ENCODE measurements at regions not wholly inside any gene's neighbourhood (a gene's known extent, or its start where the extent isn't known, plus 50 kb on each side); places are given as distances from the start of the nearest gene placed in this dataset.
"Not testable (repeated sequence)": the region's sequence is repeated elsewhere in the genome, so short reads cannot be mapped to it uniquely, and the experiment has no call there.

DNA sequence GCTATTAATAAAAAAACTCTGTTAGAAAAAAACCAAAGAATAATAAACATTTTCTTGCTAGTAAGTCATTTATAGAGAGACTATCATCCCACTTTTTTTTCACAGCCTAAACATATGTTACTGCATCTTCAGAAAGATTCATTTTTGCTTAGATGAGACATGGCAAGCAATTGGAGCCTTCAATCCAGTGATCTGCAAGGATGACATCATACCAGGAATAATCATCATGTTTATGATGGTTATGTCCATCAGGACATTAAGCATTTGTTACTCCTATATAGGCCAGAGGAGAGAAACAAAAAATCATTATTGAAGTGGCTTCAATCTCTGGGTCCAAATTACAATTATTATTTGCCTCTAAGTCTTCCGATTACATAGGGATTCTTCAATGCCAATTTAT, 626.3 kb upstream of the CCNG1 start:
- no peak for DNase-seq

DNA sequence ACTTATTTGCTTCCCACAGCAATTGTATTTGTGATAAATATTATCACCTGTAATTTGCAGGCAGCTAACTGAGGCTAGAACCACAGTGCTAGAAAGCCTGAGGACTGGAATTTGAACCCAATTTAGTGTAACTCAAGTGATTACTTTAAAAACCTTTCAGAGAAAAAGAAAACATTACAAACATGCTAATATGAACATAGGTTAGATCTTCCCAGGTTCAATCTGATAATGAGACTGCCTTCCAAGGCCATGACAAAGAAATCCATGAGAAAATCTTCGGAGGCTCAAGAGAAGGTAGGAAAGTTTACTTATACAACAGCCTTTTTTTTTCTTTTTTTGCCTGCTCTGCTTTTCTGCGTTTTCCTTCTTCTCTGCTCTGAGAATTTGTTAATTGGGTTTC, 620.6 kb upstream of the CCNG1 start:
- DNase-seq = no peak

DNA sequence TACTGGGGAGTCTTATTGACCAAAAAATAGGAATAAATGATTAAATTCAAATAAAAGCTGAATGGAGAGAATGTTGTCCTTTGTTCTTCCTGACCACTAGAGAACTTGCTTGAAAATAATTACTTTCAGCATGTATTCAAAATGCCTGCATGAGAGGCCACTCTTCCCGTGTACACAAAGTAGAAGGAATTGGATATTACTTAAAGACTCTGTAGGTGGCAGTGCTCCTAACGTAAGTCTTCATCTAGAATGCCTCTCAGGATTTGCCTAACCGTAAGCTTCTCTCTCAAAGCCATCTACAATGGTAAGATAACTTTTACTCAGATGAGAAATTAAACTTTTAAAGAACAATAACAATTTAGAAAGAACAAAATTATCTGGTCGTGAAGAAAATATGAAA, 620.0 kb upstream of the CCNG1 start:
- DNase-seq = no peak

GRCh38 chr5:162821664-162822063, 615.7 kb upstream of the CCNG1 start:
- DNase-seq = not testable (repeated sequence)

GRCh38 chr5:162824360-162824759, 613.0 kb upstream of the CCNG1 start:
- no peak for DNase-seq

- DNase-seq = no peak
These were observed 600.2 kb upstream of the CCNG1 start for GRCh38 chr5:162837155-162837554.

DNA sequence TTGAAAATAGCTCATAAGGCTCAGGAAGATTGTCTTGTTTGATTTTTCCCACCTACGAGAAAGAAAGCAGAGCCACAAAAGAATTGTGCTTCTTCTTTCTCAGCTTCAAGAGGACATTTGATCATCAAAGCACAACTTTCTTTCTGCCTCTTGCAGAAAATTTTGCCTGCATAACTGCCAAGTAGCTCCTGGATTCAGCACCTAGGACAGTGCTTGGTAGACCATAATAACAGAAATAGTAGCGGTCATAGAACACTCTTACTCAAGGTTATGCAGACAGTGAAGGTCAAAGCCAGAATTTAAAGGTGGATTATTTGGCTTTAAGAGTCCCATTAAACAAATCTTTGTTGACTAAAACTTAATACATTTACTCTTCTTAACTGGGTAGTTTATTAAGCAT, 594.7 kb upstream of the CCNG1 start:
- DNase-seq = no peak

GRCh38 chr5:162852134-162852533, 585.3 kb upstream of the CCNG1 start:
- DNase-seq = no peak

GRCh38 chr5:162858770-162859169, 578.6 kb upstream of the CCNG1 start:
- no peak for DNase-seq

DNA sequence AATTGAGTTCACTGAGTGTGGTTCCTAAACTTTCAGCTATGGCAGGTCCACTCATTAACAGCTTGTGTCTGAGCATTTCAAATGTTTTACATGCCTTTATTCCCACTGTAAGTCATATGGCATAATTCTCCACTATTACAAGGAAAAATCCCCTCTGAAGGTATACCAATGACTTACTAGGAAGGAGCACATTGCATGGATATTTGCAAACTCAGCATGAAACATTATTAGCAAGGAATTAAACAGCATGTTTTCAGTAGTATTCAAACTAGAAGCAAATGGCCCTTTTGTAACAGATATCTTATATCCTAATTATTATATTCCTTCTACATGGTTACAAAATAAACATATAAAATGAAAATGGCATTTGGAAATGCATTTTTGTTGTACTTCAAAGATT, 566.4 kb upstream of the CCNG1 start:
- DNase-seq = no peak

DNA sequence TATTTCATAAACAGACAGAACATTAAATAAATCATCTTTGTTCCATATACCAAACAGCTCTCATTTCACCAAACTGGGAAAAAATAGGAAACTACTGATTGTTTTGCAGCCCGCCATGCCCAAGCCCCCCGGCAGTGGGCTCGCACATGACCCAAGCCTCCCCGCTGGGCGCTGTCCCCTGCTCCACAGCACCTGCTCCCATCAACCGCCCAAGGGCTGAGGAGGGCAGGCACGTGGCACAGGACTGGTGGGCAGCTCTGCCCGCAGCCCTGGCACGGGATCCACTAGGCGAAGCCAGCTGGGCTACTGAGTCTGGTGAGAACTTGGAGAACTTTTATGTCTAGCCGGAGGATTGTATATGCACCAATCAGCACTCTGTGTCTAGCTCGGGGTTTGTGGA, 554.8 kb upstream of the CCNG1 start:
- no peak for DNase-seq

- DNase-seq = no peak
These were observed 550.7 kb upstream of the CCNG1 start for GRCh38 chr5:162886717-162887116.

- no peak for DNase-seq
These were observed 549.1 kb upstream of the CCNG1 start for GRCh38 chr5:162888268-162888667.

DNA sequence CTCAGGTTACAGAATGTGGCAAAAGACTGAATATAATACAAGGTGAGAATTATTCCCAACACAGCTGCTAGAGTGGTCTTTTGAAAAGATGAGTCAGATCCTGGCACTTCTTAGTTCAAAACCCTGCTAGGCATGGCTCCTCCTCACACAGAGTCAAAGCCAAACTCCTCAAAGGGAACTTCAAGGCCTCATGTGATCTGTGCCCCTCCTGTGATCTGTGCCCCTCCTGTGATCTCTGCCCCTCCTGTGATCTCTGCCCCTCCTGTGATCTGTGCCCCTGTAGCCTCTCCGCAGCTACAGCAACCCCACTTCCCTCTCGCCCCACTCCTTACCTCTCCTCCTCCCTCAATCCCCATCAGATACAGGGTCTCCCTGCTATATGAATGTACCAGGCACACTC, 525.5 kb upstream of the CCNG1 start:
- no peak for DNase-seq

DNA sequence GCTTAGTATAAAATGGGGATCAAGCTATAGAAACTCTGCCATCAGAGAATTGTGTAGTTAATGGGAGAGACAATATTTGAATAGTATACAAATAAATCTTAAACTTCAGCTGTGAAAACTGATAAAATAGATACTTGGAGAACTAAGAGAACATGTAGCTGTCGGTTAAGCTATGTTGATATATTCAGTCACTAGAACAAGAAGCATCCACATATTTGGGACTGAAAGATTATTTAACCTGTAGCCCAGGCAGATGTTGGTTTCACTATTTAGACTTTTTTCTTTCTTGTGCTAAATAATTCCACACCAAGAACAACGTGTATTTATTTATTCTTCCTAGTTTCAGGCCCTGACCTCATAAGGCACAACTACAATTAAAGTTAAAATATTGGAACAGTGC, 521.0 kb upstream of the CCNG1 start:
- no peak for DNase-seq

- DNase-seq = no peak
These were observed 508.3 kb upstream of the CCNG1 start for GRCh38 chr5:162929104-162929503.

DNA sequence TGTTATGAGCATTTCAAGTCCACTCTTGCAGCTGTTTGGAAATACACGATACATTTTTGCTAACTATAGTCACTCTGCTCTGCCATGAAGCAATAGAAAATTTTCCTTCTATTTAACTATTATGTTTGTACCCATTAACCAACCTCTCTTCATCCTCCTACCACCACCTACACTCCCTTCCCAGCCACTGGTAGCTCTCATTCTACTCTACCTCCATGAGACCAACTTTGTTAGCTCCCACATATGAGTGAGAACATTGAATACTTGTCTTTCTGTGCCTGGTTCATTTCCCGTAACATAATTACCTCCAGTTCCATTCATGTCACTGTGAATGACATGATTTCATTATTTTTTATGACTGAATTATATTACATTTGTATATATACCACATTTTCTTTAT, 505.9 kb upstream of the CCNG1 start:
- DNase-seq = no peak

DNA sequence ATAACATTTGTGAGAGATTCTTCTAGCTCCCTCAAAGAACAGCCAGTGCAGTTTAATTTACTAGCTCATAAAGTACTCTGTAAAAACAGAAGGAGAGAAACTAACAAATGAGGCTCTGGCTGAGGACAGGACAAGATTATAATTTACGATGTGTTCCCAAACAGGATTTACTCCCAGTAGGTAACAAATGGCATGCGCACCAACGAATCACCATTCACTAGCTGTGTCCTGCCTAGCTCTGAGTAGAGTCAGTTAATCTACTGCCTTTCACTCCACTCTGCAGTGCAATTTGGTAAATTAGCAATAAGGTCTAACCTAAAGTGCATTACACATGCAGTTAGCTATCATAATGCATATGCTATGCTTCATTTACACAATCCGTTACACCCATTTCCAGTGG, 497.4 kb upstream of the CCNG1 start:
- no peak for DNase-seq

- no peak for DNase-seq
These were observed 488.7 kb upstream of the CCNG1 start for GRCh38 chr5:162948677-162949076.

DNA sequence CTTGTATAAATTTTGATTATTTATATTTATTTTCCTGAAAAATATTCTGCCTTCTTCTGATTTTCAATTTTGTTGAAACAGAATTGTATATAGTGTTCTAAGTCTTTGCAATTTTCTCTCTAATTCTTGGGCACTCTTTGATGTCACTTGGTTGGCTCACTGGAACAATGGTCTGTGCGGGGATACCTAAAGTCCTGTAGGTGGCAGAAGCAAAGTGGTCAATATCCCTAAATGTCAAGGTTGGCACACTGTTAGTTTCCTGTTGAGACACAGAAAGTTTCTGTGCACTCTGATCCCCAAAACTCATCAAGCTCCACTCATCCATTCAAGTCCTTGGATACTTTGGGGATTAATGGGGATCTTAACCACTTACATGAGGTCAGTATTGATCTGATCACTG, 480.8 kb upstream of the CCNG1 start:
- no peak for DNase-seq

- not testable (repeated sequence) for DNase-seq
These were observed 473.3 kb upstream of the CCNG1 start for GRCh38 chr5:162964144-162964543.

- DNase-seq = no peak
These were observed 447.3 kb upstream of the CCNG1 start for GRCh38 chr5:162990063-162990462.

DNA sequence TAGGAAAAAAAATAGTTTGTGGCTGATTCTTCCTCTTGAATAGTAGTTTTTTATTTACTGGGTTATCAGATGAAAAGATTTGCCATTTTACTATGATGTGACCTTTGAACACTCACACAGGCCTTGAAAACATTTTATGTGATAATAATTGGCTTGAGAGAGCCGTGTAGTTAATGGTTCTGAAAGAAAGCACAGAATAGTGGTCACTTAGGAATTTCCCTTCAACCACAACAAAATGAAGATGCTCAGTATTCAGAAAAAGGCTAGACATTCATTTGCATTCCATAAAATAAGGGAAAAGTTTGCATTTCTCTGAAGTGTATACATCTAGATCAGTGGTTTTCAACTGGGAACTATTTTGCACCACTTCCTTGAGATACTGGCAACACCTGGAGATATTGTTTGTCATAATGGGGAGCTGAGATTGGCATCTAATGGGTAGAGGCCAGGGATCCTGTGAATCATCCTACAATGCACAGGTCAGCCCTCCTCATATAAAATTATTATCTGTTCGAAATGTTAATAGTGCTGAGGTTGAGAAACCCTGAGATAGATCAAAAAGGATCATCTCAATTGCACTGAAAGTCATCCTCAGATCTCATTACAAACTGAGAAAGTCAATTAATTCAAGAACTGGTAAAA, 446.4 kb upstream of the CCNG1 start:
- no peak for DNase-seq

GRCh38 chr5:162995568-162995967, 441.8 kb upstream of the CCNG1 start:
- no peak for DNase-seq

DNA sequence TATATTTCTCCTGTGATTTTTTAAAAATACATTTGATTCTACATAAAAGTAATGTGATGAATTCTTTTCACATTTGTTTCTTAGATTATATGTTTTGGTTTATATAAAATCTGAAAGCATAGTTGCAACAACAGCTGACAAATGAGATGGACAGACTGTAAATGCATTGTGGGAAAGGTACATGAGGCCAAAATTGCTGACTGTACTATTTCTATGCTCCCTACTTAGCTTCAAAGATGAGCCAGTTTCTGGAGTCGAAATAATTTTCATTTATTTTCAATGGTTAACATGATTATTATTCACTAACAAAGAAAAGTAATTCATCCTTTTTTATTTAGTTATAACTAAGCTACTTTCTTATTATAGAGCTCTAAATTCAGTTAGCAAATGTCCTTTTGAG, 441.3 kb upstream of the CCNG1 start:
- no peak for DNase-seq

GRCh38 chr5:163005949-163006348, 431.4 kb upstream of the CCNG1 start:
- DNase-seq = no peak
